ENCODE measurements at regions not wholly inside any gene's neighbourhood (a gene's known extent, or its start where the extent isn't known, plus 50 kb on each side); places are given as distances from the start of the nearest gene placed in this dataset.

DNA sequence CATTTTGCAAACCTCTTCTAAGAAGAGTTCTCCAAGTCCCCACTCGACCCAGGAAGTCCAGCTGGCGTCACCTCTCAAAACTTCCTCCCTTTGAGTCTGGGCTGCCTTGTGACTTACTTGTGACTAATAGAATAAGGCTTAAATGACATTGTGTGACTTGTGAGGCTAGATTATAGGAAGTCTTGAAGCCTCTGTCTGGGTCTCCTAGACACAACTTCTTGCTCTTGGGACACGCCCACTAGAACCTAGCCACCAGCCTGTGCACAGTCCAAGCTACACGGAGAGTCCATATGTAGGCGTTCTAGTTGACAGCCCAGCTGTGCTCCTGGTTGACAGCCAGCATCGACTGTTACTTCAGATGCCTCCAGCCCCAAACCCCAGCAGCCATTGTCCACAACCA is 66.7 kb upstream of the TANC2 start:
- Histone ChIP-seq H3K9me3 (ENCODE audit: control insufficient read depth in 2 of 2, insufficient read depth in 1 of 2, low read depth in 1 of 2, low read length in 1 of 2) (no peaks in the 10 kb centered on the region), H3K36me3 (ENCODE audit: control insufficient read depth in 2 of 2, insufficient read depth in 2 of 2, low read length in 1 of 2) (no peaks in the 10 kb centered on the region), H3K27ac (ENCODE audit: low read depth in 2 of 2, low read length in 1 of 2) (no peak overlapping the region), H3K27me3 (ENCODE audit: control insufficient read depth in 1 of 2, insufficient read depth in 2 of 2, low read length in 2 of 2) (no peaks in the 10 kb centered on the region), H3K4me1 (ENCODE audit: control insufficient read depth in 2 of 2, insufficient read depth in 2 of 2, low read length in 1 of 2) (peaks cover 0 to 2% of the 10 kb centered on the region in 2 donors), H3K4me3 (ENCODE audit: low read depth in 1 of 2, low read length in 2 of 2) (no peak overlapping the region)
- WGBS, 2 donors: 77 to 80% methylated on average over 6 of the region's 6 CpGs

- 50 to 65% methylated on average over 13 of the region's 13 CpGs for WGBS, 2 donors
- no peak overlapping the region for H3K4me3 ChIP-seq (ENCODE audit: low read depth in 1 of 2, low read length in 2 of 2)
- no peak overlapping the region for H3K27ac ChIP-seq (ENCODE audit: low read depth in 2 of 2, low read length in 1 of 2)
These were observed 67.7 kb upstream of the TANC2 start for GRCh38 chr17:62898239-62898864.

DNA sequence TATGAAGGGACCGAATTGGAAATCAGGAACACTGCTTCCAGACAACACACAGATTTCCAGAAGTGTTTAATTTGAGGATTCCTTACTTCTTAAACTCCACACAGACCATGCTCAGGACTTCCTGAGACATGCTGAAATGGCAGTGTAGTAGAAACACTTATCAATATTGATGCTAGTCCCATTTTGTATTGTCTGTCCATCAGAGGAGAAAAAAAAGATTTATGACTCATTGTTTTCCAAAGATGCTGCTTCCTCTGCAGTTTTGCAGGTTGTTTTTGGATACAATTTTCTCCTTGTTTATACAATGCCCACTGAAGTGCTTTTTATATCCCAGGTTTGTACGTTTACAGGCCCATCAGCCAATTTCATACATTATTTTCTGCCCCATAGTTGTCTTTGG is 68.3 kb upstream of the TANC2 start:
- H3K4me1 ChIP-seq (ENCODE audit: control insufficient read depth in 2 of 2, insufficient read depth in 2 of 2, low read length in 1 of 2): peaks cover 0 to 6% of the 10 kb centered on the region in 2 donors
- H3K27ac ChIP-seq (ENCODE audit: low read depth in 2 of 2, low read length in 1 of 2): no peak overlapping the region
- no peaks in the 10 kb centered on the region for H3K36me3 ChIP-seq (ENCODE audit: control insufficient read depth in 2 of 2, insufficient read depth in 2 of 2, low read length in 1 of 2)
- H3K27me3 ChIP-seq (ENCODE audit: control insufficient read depth in 1 of 2, insufficient read depth in 2 of 2, low read length in 2 of 2): no peaks in the 10 kb centered on the region
- WGBS, 2 donors: 62 to 65% methylated on average over 2 of the region's 2 CpGs
- H3K9me3 ChIP-seq (ENCODE audit: control insufficient read depth in 2 of 2, insufficient read depth in 1 of 2, low read depth in 1 of 2, low read length in 1 of 2): no peaks in the 10 kb centered on the region
- H3K4me3 ChIP-seq (ENCODE audit: low read depth in 1 of 2, low read length in 2 of 2): no peak overlapping the region

More at GRCh38 chr17:62898239-62898864, 67.7 kb upstream of the TANC2 start:
- Histone ChIP-seq H3K4me1 (ENCODE audit: control insufficient read depth in 2 of 2, insufficient read depth in 2 of 2, low read length in 1 of 2) (peaks cover 0 to 6% of the 10 kb centered on the region in 2 donors), H3K9me3 (ENCODE audit: control insufficient read depth in 2 of 2, insufficient read depth in 1 of 2, low read depth in 1 of 2, low read length in 1 of 2) (no peaks in the 10 kb centered on the region), H3K36me3 (ENCODE audit: control insufficient read depth in 2 of 2, insufficient read depth in 2 of 2, low read length in 1 of 2) (no peaks in the 10 kb centered on the region), H3K27me3 (ENCODE audit: control insufficient read depth in 1 of 2, insufficient read depth in 2 of 2, low read length in 2 of 2) (no peaks in the 10 kb centered on the region)

GRCh38 chr17:62895320-62896301 is 70.4 kb upstream of the TANC2 start:
- H3K27me3 ChIP-seq (ENCODE audit: control insufficient read depth in 1 of 2, insufficient read depth in 2 of 2, low read length in 2 of 2): no peaks in the 10 kb centered on the region
- no peak overlapping the region for H3K27ac ChIP-seq (ENCODE audit: low read depth in 2 of 2, low read length in 1 of 2)
- H3K36me3 ChIP-seq (ENCODE audit: control insufficient read depth in 2 of 2, insufficient read depth in 2 of 2, low read length in 1 of 2): no peaks in the 10 kb centered on the region
- H3K4me3 ChIP-seq (ENCODE audit: low read depth in 1 of 2, low read length in 2 of 2): no peak overlapping the region
- 61 to 71% methylated on average over 11 of the region's 11 CpGs for WGBS, 2 donors
- H3K4me1 ChIP-seq (ENCODE audit: control insufficient read depth in 2 of 2, insufficient read depth in 2 of 2, low read length in 1 of 2): peaks cover 0 to 6% of the 10 kb centered on the region in 2 donors
- no peaks in the 10 kb centered on the region for H3K9me3 ChIP-seq (ENCODE audit: control insufficient read depth in 2 of 2, insufficient read depth in 1 of 2, low read depth in 1 of 2, low read length in 1 of 2)

GRCh38 chr17:62892870-62893338 is 73.1 kb upstream of the TANC2 start:
- peaks cover 0 to 4% of the 10 kb centered on the region in 2 donors for H3K4me1 ChIP-seq (ENCODE audit: control insufficient read depth in 2 of 2, insufficient read depth in 2 of 2, low read length in 1 of 2)
- H3K27ac ChIP-seq (ENCODE audit: low read depth in 2 of 2, low read length in 1 of 2): peak overlapping the region; percentile 46 to 47
- no peaks in the 10 kb centered on the region for H3K36me3 ChIP-seq (ENCODE audit: control insufficient read depth in 2 of 2, insufficient read depth in 2 of 2, low read length in 1 of 2)
- H3K4me3 ChIP-seq (ENCODE audit: low read depth in 1 of 2, low read length in 2 of 2): no peak overlapping the region
- H3K9me3 ChIP-seq (ENCODE audit: control insufficient read depth in 2 of 2, insufficient read depth in 1 of 2, low read depth in 1 of 2, low read length in 1 of 2): no peaks in the 10 kb centered on the region
- WGBS, 2 donors: 17 to 32% methylated on average over 4 of the region's 4 CpGs
- H3K27me3 ChIP-seq (ENCODE audit: control insufficient read depth in 1 of 2, insufficient read depth in 2 of 2, low read length in 2 of 2): no peaks in the 10 kb centered on the region

DNA sequence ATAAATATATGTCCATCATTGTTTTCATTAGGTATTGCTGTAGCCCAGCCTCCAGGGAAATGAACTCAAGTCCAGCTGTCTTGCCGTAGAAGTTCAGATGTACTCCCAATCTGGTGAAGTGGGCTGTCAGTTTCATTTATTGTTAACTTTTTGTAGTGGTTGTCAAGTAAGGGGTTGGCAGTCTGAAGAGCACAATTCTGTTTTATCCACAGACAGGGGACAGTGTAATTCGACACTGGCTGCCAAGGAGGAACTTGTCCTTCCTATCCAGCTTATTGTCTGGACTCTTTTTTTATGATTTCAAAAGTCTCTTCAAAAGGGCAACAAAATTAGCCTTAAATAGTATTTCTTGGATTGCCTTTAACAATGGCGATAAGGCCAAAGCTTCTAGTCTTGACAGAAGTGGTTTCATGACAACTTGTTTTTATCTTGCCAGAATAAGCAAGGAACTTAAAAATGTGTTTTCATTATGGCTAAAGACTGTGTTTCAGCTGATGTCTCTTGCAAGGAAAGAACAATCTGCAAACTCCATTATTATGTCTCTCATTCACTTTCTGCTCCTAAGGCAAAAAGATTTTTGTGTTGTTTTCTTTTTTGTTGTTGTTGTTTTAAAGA is 73.9 kb upstream of the TANC2 start:
- Histone ChIP-seq H3K4me1 (ENCODE audit: control insufficient read depth in 2 of 2, insufficient read depth in 2 of 2, low read length in 1 of 2) (peaks cover 0 to 4% of the 10 kb centered on the region in 2 donors), H3K4me3 (ENCODE audit: low read depth in 1 of 2, low read length in 2 of 2) (no peak overlapping the region), H3K27me3 (ENCODE audit: control insufficient read depth in 1 of 2, insufficient read depth in 2 of 2, low read length in 2 of 2) (no peaks in the 10 kb centered on the region), H3K36me3 (ENCODE audit: control insufficient read depth in 2 of 2, insufficient read depth in 2 of 2, low read length in 1 of 2) (no peaks in the 10 kb centered on the region), H3K27ac (ENCODE audit: low read depth in 2 of 2, low read length in 1 of 2) (no peak overlapping the region), H3K9me3 (ENCODE audit: control insufficient read depth in 2 of 2, insufficient read depth in 1 of 2, low read depth in 1 of 2, low read length in 1 of 2) (no peaks in the 10 kb centered on the region)
- 64 to 68% methylated on average over 3 of the region's 3 CpGs for WGBS, 2 donors

DNA sequence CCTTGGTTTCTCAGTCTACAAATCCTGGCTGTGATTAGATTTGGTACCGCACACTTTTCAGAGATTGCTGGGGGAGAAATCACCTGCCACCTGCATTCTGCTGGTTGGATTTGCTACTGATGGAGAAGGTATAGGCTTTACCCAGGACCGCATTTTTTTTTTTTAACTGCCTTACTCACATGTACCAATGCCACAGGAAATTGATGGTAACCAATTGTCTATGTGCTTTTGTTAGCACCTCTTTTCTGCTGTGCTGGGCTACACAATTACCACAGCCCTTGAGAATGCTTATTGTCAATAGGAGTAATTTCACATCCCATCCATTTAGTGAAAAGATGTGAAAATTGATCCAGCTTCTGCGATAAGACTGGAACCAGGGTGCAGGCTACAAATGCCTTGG is 74.4 kb upstream of the TANC2 start:
- no peaks in the 10 kb centered on the region for H3K9me3 ChIP-seq (ENCODE audit: control insufficient read depth in 2 of 2, insufficient read depth in 1 of 2, low read depth in 1 of 2, low read length in 1 of 2)
- no peaks in the 10 kb centered on the region for H3K27me3 ChIP-seq (ENCODE audit: control insufficient read depth in 1 of 2, insufficient read depth in 2 of 2, low read length in 2 of 2)
- H3K4me1 ChIP-seq (ENCODE audit: control insufficient read depth in 2 of 2, insufficient read depth in 2 of 2, low read length in 1 of 2): peaks cover 0 to 4% of the 10 kb centered on the region in 2 donors
- 94 to 95% methylated on average over 3 of the region's 3 CpGs for WGBS, 2 donors
- H3K27ac ChIP-seq (ENCODE audit: low read depth in 2 of 2, low read length in 1 of 2): no peak overlapping the region
- H3K4me3 ChIP-seq (ENCODE audit: low read depth in 1 of 2, low read length in 2 of 2): no peak overlapping the region
- H3K36me3 ChIP-seq (ENCODE audit: control insufficient read depth in 2 of 2, insufficient read depth in 2 of 2, low read length in 1 of 2): no peaks in the 10 kb centered on the region

GRCh38 chr17:62888765-62889164 is 77.3 kb upstream of the TANC2 start:
- WGBS, 2 donors: 78 to 83% methylated on average over 1 of the region's 1 CpG
- Histone ChIP-seq H3K9me3 (ENCODE audit: control insufficient read depth in 2 of 2, insufficient read depth in 1 of 2, low read depth in 1 of 2, low read length in 1 of 2) (no peaks in the 10 kb centered on the region), H3K27ac (ENCODE audit: low read depth in 2 of 2, low read length in 1 of 2) (no peak overlapping the region), H3K4me3 (ENCODE audit: low read depth in 1 of 2, low read length in 2 of 2) (no peak overlapping the region), H3K36me3 (ENCODE audit: control insufficient read depth in 2 of 2, insufficient read depth in 2 of 2, low read length in 1 of 2) (no peaks in the 10 kb centered on the region), H3K27me3 (ENCODE audit: control insufficient read depth in 1 of 2, insufficient read depth in 2 of 2, low read length in 2 of 2) (no peaks in the 10 kb centered on the region), H3K4me1 (ENCODE audit: control insufficient read depth in 2 of 2, insufficient read depth in 2 of 2, low read length in 1 of 2) (peaks cover 0 to 2% of the 10 kb centered on the region in 2 donors)

- Histone ChIP-seq H3K27ac (ENCODE audit: low read depth in 2 of 2, low read length in 1 of 2) (no peak overlapping the region), H3K4me3 (ENCODE audit: low read depth in 1 of 2, low read length in 2 of 2) (no peak overlapping the region), H3K9me3 (ENCODE audit: control insufficient read depth in 2 of 2, insufficient read depth in 1 of 2, low read depth in 1 of 2, low read length in 1 of 2) (no peaks in the 10 kb centered on the region), H3K4me1 (ENCODE audit: control insufficient read depth in 2 of 2, insufficient read depth in 2 of 2, low read length in 1 of 2) (no peaks in the 10 kb centered on the region), H3K27me3 (ENCODE audit: control insufficient read depth in 1 of 2, insufficient read depth in 2 of 2, low read length in 2 of 2) (no peaks in the 10 kb centered on the region), H3K36me3 (ENCODE audit: control insufficient read depth in 2 of 2, insufficient read depth in 2 of 2, low read length in 1 of 2) (no peaks in the 10 kb centered on the region)
These were observed 77.9 kb upstream of the TANC2 start for GRCh38 chr17:62888148-62888547.
